Stimulated activated CD4-positive, alpha-beta T cell treated with anti-CD3 and anti-CD28 coated beads, Interleukin-15, amount 100 ng/mL, for 48 hours (primary cell): ENCODE measurements at regions not wholly inside any gene's neighbourhood (a gene's known extent, or its start where the extent isn't known, plus 50 kb on each side); places are given as distances from the start of the nearest gene placed in this dataset.
"Not testable (repeated sequence)": the region's sequence is repeated elsewhere in the genome, so short reads cannot be mapped to it uniquely, and the experiment has no call there.

Experiments used
- DNase-seq, 2 donors: peaks; one replicate each; pipeline ENCODE4 v3.0.0-alpha.2; 2020; ENCODE audit warnings: low read depth in 2 of 2

DNA sequence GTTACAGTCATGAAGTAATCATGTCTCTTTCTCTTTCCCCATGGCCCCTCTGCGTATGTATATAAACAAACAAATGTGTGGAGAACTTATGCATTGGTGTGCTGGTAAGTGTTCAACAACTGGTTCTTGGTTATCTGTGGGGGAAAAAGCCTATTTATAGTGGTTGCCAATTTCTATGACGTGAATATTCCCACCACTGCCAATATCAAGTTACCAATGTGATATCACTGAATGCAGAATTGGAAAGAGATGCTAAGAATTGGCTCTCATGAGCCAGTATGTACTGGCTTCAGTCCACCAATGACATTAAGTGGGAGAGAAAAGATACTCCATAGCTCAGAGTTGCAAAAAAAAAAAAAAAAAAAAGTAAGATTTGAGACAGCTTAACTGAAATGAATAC, 399.7 kb downstream of the REEP3 start:
- DNase-seq: no peak

DNA sequence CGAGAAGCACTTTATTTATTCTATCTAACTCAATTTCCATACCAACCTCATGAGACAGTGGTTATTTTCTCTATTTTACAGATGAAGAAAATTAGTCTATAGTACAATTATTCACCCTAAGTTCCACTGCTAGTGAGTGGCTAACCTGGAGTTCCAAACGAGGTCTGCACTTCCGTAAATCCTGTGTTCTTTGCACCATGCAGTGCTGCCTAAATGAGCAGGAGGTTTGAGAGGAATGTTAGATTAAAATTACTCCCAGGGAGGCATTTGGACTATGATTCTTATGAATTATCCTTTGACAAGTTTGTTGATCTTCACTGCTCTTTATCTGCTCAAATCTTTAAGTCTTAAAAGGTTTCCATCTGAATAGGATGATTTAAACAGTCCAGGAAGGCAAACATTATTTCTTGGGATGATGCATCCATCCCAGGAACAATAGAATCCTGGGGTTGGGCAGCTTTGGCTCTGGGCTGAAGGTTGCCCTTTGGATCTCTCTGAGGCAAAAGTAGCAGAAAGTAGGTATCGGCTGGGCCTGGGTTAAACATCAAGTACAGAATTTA, 400.8 kb downstream of the REEP3 start:
- no peak for DNase-seq

DNA sequence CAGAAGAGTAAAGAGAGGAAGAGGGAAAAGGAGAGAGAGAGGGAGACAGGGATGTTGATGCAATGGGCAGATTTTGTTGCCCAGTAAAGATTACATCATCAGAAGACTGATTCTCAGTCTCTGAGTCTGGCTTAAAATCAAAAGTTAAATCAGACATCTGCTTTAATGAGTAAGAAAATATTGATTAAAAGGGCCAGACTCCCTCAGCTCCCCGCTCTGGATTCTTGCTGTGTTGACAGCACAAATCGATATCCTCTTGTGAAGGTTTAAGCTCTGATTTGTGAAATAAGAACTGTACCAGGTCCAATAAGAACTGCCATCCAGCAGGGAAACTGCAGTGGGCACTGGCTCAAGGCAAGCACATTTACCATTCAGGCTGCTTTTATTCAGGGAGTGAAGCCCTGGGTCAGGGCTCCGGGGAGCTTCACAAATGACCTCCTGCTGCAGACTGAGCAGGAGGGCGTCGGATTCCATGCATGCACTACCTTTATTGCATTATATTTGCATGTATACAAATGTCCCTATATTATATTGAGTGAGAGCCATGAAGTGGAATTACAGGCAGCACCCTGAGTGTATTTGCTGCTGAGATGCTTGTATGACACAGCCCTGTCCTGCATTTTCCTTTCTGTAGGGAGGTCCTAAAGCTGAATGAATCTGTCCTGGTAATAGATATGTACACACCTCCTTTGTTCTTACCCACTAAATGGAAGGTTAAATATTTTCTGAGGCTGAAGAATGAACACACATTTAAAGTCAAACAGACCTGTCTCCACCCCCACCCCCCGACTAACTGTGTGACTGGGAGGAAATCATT, 401.5 kb downstream of the REEP3 start:
- no peak for DNase-seq

DNA sequence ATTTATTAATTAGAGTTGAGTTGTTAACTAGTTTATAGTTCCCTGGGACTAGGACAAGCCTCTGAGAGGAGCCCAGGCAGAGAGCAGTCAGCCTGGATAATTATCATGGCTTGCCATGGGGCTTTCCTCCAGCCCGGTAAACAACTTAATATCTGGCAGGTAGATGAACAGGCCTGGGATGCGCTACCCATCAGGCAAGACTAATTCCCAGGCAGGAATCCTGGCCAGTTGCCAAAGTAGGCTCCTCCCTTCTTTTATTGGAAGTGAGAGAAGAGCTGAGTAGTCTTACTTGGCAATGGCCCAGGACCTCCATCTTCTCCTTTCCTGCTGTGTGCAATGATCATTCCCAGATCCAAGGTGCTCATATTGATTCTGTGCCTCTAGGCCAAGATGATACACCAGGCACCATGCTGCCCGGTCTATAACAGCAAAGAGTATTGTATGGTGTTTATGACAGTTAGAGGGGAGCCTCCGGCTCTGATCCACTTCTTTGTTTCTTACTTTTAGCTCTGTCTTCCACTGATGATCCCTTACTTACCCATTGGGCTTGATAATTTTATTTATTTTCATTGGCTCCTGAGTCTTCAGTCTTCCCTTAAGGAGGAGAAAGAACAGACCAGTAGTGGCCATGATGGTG, 408.7 kb downstream of the REEP3 start:
- no peak for DNase-seq

DNA sequence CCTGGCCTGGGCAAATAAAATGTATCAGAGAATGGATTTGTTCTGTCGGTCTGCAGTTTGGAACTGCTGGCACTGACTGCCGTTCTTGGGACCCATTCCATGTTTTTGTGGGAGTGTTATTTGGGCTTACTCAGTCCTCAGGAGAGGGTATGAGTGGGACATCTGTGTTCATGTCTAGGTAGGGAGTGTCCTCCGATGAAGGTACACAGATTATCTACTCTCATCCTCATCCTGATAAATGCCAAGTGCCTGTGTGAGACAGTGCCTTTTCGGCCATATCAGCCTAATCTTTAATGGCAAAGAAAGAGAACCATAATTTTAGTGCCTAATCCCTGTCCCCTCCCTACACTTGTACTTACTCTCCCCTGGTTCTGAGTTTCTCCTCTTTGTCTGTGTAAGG, 409.4 kb downstream of the REEP3 start:
- DNase-seq: no peak

DNA sequence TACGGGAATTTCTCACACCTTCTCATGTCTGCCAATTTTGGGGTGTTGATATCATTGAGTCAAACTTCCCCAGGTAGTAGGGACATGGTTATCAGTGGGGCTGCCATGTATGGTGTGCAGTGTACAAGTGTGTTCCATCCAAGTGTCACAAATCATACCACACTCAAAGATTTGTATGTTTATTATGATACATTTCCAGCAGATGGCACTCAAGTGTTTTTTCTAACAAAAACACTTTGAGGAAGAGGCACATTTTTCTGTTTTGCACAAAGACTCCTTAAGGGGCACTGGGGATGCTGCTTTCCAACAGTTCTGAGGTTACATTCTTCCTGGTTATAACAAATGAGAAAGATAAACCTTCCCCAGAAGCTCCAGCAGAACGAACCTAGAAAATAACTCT, 414.5 kb downstream of the REEP3 start:
- DNase-seq: no peak

DNA sequence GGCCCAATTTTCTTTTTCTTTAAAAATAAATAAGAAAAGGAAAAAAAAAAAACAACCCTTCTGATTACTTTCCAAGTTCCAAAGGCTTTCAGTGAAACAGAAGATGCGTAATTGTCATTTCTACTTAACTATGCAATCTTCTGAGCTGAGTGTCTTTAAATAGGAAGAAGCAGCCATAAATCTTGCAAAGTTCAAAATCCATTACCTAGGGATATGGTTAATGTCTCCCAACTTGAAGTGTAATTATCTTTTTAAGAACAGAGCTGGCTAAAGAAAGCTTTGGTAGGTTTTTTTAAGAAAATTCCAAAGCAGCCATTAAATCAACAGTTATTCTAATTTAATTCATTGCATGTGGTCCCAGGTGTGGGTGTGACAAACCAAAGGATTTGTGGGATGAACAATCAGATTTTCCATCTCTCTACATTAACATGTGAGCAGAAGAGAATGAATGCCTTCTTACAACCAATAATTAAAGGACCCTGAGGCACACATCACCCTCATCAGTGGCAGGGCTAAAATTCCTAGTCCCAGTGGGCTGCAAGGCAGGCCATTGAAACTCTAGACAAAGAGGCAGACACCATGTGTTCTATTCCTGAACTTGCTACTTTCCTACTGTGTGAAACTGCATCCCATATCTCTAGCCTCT, 419.2 kb downstream of the REEP3 start:
- DNase-seq: no peak

DNA sequence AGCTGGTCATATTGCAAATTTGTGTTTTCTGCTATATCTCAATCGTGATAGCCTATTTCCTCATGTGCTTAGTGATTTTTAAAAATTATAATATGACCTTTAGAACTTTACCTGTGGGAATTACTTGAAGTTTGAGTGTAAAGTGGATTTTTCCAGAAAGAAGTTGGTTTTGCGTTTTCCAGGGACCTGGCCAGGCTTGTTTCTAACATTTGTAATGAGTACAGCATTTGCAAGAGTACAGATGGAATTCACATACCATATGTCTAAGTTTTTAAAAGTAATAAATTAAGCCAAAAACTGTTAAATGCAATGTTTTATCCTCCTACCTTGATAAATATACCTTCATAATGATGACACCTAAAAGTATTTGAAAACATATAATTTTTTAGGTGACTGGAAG, 443.2 kb downstream of the REEP3 start:
- DNase-seq: no peak

DNA sequence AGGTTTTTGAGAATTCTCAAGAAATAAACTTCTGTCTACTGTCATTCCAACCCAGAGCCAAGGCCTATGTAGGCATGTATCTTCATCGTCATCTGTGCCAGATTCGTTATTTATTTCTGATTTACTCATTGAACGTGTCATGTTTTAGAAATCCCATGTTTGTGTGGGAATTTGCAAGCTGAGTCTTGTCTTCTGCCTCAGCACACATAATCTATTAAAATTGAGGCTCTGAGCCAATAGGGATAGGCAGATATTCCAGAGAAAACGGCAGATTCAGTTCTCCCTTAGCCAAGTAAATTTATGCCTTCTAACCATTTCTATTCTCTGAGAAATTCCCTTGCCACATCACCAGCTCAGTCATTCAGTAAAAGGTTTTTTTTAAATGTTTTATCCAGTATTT, 444.6 kb downstream of the REEP3 start:
- no peak for DNase-seq

DNA sequence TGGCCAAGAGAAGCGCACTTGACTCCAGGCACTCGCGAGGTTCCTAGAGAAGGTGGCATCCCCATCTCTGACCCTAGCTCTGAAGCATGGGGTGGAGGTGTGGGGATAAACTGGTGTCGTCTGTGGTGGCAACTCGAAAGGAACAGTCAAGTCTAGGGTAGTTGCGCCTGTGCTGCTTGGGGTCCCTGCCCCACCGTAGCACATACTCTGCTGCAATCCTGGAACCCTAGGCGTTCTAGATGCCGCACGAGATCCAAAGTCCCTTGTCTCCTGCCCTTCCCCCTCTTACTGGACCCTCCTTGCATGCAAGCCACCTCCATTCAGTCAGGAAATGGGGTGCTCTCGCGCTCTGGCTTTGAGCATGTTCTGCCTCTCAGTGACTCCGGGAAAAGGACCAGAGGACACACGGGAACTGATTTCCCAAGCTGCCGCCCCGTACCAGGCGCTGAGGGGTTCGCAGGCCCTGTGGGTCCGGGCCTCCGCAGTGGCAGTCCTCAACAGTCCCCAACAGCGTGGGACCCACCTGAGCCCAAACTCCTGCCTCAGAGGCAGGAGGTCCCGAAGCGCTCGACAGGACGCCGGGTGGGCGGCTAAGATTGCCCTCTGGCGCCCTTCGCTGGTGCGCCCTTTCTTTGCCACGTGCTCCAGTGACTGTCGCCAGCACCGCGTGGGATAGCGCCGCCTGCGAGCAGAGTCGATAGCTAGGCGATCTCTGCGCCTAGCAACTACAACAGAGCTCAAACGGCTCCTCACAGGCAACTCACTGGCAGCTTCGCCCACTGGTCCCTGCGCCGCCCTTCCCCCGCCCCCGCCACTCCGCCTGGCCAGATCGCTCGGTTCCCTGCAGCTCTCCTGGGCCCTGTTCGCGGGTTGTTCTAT, 452.0 kb downstream of the REEP3 start:
- DNase-seq: no peak

DNA sequence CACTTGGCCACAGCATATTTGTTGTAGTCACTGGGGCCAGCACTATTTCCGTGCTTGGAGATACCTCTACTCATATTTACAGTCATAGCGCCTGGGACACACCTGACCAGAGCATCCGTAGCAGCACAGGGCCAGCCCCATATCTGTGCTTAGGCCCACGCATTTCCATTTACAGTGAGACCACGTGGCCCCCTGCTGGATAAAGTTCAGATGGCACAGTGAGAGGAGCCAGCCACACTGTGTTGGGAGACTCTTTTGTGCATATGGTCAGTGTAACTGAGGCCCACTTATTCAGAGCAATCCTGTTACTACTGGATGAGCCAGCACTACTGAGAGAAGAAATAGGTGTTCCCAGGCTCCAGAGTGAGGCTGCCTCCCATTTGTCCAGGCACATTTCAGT, 455.3 kb downstream of the REEP3 start:
- DNase-seq: peak; percentile 6 to 28

DNA sequence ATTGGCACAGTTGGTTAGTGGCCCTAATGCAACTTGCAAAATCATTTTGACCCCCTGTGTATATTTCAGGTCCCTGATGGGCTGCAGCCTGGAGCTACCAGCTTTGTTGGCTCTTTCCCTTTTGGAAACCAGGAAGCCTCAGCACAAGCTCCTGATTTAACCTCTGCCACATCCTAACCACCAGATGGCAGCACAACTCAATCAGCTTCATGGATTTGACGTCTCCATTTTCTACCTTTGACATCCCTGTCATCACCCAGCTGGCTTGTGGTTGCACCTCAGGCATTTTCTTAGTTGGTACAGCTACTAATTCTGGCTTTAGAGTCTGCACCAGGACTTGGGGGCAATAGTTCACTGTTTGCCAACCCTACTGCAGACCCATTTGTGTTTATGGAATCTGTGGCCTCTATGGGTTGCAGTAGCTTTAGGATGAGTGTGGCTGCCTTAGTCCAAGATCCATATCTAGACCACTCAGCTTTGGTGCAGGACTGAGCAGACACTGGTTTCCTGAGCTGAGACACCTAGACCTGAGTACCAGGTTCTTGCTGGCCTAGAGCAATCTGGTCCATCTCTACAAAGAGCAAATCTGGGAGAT, 456.2 kb downstream of the REEP3 start:
- peak; percentile 8 for DNase-seq

DNA sequence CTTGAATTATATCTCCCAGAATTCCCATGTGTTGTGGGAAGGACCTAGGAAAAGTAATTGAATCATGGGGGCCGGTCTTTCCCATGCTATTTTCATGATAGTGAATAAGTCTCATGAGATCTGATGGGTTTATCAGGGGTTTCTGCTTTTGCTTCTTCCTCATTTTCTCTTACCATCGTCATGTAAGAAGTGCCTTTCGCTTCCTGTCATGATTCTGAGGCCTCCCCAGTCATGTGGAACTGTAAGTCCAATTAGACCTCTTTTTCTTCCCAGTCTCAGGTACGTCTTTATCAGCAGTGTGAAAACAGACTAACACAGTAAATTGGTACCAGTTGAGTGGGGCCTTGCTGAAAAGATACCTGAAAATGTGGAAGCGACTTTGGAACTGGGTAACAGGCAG, 459.7 kb downstream of the REEP3 start:
- not testable (repeated sequence) for DNase-seq

DNA sequence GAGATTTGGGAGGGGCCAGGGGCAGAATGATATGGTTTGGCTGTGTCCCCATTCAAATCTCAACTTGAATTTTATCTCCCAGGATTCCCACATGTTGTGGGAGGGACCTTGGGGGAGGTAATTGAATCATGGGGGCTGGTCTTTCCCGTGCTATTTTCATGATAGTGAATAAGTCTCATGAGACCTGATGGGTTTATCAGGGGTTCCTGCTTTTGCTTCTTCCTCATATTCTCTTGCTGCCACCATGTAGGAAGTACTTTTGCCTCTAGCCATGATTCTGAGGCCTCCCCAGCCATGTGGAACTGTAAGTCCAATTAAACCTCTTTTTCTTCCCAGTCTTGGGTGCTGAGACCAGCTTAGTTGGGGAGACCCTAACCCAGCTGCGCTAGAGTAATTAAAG, 462.9 kb downstream of the REEP3 start:
- not testable (repeated sequence) for DNase-seq

DNA sequence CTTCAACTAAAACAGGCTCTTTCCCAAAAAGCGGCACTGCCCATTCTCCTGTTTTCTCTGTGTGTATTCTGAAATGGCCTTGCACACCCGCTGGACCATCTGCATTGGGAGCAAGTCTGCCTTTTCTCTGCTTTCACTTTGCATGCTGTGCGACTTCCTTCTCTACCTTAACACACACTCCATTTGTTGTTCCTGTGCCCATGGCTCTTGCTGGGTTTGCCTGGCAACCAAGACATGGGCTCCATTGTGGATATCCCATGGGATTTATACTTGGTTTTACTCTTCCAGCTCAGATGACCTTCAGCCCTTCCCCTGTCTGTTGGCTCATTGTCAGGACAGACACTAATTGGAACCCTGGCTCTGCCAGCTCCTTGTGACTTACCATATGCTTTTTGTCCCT, 465.3 kb downstream of the REEP3 start:
- DNase-seq: no peak

DNA sequence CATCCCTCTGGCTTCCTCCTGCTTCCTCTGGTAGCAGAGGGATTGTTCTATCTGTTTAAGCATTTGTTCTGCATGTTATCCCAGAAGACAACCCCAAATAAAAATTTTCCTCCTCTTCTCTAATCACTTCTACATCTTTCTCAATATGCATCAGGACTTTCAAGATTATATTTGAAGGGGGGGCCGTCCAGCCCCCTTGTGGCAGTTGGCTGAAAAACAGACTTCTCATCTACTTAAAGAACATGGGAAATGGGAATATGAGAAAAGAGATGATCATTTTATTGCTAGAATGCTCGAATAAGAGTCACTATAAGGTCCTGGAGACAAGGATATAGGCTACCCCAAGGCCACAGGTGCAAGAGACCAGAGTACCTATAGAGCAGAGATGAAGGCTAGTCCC, 466.0 kb downstream of the REEP3 start:
- no peak for DNase-seq

DNA sequence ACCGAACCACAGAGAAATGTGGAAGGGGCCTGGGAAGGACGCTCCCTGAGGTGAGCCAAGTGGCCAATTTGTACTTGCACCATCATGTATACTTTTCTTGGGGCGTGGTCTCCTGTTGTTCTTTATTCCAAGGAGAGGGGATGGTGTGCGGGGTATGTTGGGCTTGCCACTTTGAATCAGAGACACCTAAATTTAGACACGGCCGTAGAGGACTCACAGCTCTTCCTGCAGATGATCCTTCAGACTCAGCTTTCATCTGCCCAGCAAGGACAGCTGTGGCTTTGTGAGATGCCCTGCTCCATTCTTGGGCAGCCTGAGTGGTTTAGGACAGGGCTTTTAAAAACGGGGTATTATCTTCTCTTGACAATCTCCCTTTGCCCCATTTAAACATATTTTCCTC, 473.2 kb downstream of the REEP3 start:
- DNase-seq: no peak

DNA sequence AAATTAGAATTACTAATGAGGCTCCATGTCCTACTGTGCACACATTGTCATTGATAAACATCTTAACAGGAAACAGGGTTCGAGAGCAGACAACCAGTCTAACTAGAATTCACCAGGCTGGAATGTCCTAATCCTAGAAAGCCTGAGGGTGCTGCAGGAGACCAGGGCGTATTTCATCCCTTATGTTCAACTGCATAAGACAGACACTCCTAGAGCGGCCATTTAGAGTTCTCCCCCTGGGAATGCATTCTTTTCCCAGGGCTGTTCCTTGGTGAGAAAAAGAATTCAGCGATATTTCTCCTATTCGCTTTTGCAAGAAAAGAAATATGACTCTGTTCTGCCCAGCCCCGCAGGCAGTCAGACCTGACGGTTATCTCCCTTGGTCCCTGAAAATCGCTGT, 486.0 kb downstream of the REEP3 start:
- DNase-seq: no peak

DNA sequence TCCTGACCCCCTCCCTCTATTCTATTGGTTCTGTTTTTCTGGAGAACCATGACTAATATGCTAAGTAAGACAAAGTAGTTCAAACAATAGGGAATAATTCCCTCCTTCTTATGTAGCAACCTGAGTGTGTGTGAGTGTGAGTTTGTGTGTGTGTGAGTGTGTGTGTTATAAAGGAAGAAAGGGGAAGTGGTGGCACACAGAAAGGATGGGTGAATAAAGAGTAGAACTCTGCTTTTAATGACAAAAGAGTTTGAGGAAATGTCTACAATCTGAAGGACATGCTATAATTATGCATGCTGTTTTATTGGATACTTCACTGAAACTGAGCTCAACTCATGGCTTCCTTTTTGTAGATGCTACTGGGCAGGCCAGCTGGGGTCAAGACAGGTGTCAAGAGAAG, 489.5 kb downstream of the REEP3 start:
- no peak for DNase-seq

DNA sequence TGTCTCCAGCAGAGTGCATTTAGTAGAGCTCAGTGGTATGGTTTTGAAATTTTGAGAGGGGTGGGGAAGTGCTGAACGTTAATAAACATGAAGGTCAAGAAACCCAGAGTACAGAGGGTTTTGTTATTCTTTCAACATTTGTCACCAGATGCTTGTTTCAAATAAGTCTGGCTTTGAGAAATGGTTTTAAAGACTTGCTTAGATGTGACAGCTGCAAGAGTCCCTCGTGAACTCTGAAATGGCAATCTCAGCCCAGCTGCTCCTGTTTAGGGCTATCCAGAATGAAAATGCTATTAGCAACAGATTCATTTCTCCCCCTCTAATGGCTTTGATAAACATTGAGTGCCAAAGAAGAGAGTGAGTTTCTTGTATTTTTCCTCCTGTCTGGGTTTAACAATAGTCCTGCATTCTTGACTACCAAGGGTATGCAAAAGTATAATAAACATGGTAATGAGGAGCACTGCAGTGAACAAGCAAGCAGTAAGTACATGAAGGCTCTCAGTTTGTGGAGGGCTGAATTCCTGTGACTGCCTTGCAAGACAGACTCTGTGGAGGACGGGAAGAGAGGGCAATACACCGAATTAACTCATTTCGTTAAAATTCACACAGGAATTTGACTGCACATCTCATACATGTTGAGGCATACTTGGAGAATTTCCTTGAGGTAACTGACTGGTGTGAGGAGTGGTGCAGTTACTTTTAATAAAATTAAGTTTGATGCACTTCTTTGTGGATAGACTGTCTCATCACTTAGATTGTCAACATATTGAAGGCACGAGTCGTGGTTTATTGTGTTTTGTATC, 490.9 kb downstream of the REEP3 start:
- DNase-seq: no peak

DNA sequence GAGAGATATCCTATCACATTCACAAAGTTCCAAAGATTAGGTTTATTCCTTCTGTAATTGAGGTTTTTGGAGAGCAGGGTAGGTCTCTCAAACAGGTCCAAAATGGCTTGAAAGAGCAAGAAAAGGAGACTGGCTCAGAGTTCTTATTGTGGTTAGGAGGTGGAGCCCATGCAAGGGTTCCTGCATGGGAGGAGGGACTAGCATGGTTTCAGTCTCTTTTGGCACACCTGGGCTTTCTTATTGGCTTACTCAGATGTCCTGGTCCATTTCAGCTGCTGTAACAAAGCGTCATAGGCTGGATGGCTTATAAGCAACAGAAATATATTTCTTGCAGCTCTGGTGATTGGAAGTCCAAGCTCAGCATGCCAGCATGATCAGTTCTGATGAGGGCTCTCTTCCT, 493.1 kb downstream of the REEP3 start:
- DNase-seq: no peak
